ENCODE measurements at regions not wholly inside any gene's neighbourhood (a gene's known extent, or its start where the extent isn't known, plus 50 kb on each side); places are given as distances from the start of the nearest gene placed in this dataset.
"Not testable (repeated sequence)": the region's sequence is repeated elsewhere in the genome, so short reads cannot be mapped to it uniquely, and the experiment has no call there.

DNA sequence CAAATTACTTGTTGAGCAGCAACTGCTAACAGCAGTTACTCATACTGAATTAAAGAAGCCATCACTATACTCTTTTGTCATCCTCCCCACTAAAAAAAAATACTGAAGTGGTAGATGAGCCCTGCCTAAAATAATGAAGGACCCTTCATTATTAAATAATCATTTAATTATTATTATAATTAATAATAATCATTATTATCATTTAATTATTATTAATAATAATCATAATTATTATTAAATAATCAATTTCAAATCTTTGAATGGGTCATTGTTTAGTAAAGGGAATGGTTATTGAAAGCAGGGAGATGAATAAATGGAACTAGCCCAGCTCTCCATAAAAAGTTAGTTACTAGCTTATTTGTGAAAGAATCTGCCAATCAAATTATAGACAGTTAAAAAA is 396.4 kb downstream of the NFIB start:
- Histone ChIP-seq H3K27ac (ENCODE audit: low read length) (no peak overlapping the region), H3K4me3 (ENCODE audit: low read length) (no peak overlapping the region), H3K36me3 (ENCODE audit: control insufficient read depth, insufficient read depth, low read length) (no peaks in the 10 kb centered on the region), H3K27me3 (ENCODE audit: control insufficient read depth, insufficient read depth, low read length) (no peaks in the 10 kb centered on the region), H3K4me1 (ENCODE audit: control insufficient read depth, insufficient read depth, low read length) (no peaks in the 10 kb centered on the region), H3K9me3 (ENCODE audit: control insufficient read depth, insufficient read depth, low read length) (no peaks in the 10 kb centered on the region)
- Mint-ChIP-seq H3K36me3 (no peaks in the 10 kb centered on the region), H3K27ac (no peak overlapping the region), H3K4me3 (no peak overlapping the region), H3K9me3 (peaks cover 2 to 12% of the 10 kb centered on the region in 2 donors), H3K4me1 (no peaks in the 10 kb centered on the region), H3K27me3 (ENCODE audit: low read depth in 2 of 2) (no peaks in the 10 kb centered on the region)
- ATAC-seq (no peak), DNase-seq (no peak)
- TF ChIP-seq CTCF (IDR thresholded peaks at IDR 0.05), result no peak
- intact Hi-C loops (cut with micrococcal nuclease), result no loop called here

GRCh38 chr9:13915591-13916301 is 398.2 kb downstream of the NFIB start:
- DNase-seq (no peak), ATAC-seq (no peak)
- H3K27ac Mint-ChIP-seq, result no peak overlapping the region
- Histone ChIP-seq H3K36me3 (ENCODE audit: control insufficient read depth, insufficient read depth, low read length) (no peaks in the 10 kb centered on the region), H3K4me3 (ENCODE audit: low read length) (no peak overlapping the region), H3K4me1 (ENCODE audit: control insufficient read depth, insufficient read depth, low read length) (no peaks in the 10 kb centered on the region), H3K27me3 (ENCODE audit: control insufficient read depth, insufficient read depth, low read length) (no peaks in the 10 kb centered on the region), H3K27ac (ENCODE audit: low read length) (no peak overlapping the region), H3K9me3 (ENCODE audit: control insufficient read depth, insufficient read depth, low read length) (no peaks in the 10 kb centered on the region)
- no peak for TF ChIP-seq CTCF (IDR thresholded peaks at IDR 0.05)
- no peaks in the 10 kb centered on the region for H3K36me3 Mint-ChIP-seq
- no peaks in the 10 kb centered on the region for H3K4me1 Mint-ChIP-seq
- intact Hi-C loops (cut with micrococcal nuclease), result no loop called here
- H3K4me3 Mint-ChIP-seq, result no peak overlapping the region
- H3K9me3 Mint-ChIP-seq, result peaks cover 6 to 12% of the 10 kb centered on the region in 2 donors
- no peaks in the 10 kb centered on the region for H3K27me3 Mint-ChIP-seq (ENCODE audit: low read depth in 2 of 2)
- 86% methylated on average over 4 of the region's 4 CpGs for WGBS (ENCODE audit: insufficient coverage)

GRCh38 chr9:13915131-13915530 is 398.8 kb downstream of the NFIB start:
- Histone ChIP-seq H3K4me3 (ENCODE audit: low read length) (no peak overlapping the region), H3K27me3 (ENCODE audit: control insufficient read depth, insufficient read depth, low read length) (no peaks in the 10 kb centered on the region), H3K4me1 (ENCODE audit: control insufficient read depth, insufficient read depth, low read length) (no peaks in the 10 kb centered on the region), H3K9me3 (ENCODE audit: control insufficient read depth, insufficient read depth, low read length) (no peaks in the 10 kb centered on the region), H3K36me3 (ENCODE audit: control insufficient read depth, insufficient read depth, low read length) (no peaks in the 10 kb centered on the region), H3K27ac (ENCODE audit: low read length) (no peak overlapping the region)
- Mint-ChIP-seq H3K27ac (no peak overlapping the region), H3K4me3 (no peak overlapping the region), H3K9me3 (peaks cover 9 to 10% of the 10 kb centered on the region in 2 donors), H3K27me3 (ENCODE audit: low read depth in 2 of 2) (no peaks in the 10 kb centered on the region), H3K4me1 (no peaks in the 10 kb centered on the region), H3K36me3 (no peaks in the 10 kb centered on the region)
- WGBS (ENCODE audit: insufficient coverage), result 89% methylated on average over 1 of the region's 1 CpG
- TF ChIP-seq CTCF (IDR thresholded peaks at IDR 0.05), result no peak
- DNase-seq (no peak), ATAC-seq (no peak)
- intact Hi-C loops (cut with micrococcal nuclease), result no loop called here

DNA sequence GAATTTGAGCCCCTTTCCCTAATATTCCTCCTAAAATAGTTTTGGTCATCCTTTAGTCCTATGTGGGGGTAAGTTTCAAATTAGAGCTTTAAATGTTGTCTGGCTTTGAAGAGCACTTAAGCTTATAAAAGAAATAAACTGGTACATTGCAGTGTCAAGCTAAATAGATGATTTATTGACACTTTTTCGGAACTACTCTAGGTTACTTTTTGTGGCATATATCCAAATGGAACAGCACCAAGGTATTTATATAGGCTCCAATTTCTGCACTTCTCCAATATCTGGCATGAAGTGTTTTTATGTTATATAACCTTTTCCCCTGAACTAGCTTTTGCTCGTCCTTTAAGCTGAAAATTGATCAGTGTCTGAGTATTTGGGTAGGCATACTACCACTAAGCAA is 402.5 kb downstream of the NFIB start:
- H3K4me3 Mint-ChIP-seq, result no peak overlapping the region
- ATAC-seq (no peak), DNase-seq (no peak)
- H3K36me3 Mint-ChIP-seq, result no peaks in the 10 kb centered on the region
- H3K36me3 ChIP-seq (ENCODE audit: control insufficient read depth, insufficient read depth, low read length), result no peaks in the 10 kb centered on the region
- intact Hi-C loops (cut with micrococcal nuclease), result no loop called here
- H3K27me3 ChIP-seq (ENCODE audit: control insufficient read depth, insufficient read depth, low read length), result no peaks in the 10 kb centered on the region
- no peak overlapping the region for H3K27ac Mint-ChIP-seq
- no peaks in the 10 kb centered on the region for H3K4me1 ChIP-seq (ENCODE audit: control insufficient read depth, insufficient read depth, low read length)
- H3K4me1 Mint-ChIP-seq, result no peaks in the 10 kb centered on the region
- no peak for TF ChIP-seq CTCF (IDR thresholded peaks at IDR 0.05)
- H3K9me3 ChIP-seq (ENCODE audit: control insufficient read depth, insufficient read depth, low read length), result no peaks in the 10 kb centered on the region
- no peaks in the 10 kb centered on the region for H3K27me3 Mint-ChIP-seq (ENCODE audit: low read depth in 2 of 2)
- 70% methylated on average over 1 of the region's 2 CpGs for WGBS (ENCODE audit: insufficient coverage)
- H3K4me3 ChIP-seq (ENCODE audit: low read length), result no peak overlapping the region
- H3K9me3 Mint-ChIP-seq, result peaks cover 8 to 11% of the 10 kb centered on the region in 2 donors
- H3K27ac ChIP-seq (ENCODE audit: low read length), result no peak overlapping the region

- H3K36me3 ChIP-seq (ENCODE audit: control insufficient read depth, insufficient read depth, low read length); H3K4me3 ChIP-seq (ENCODE audit: low read length); H3K4me1 Mint-ChIP-seq; H3K9me3 ChIP-seq (ENCODE audit: control insufficient read depth, insufficient read depth, low read length); intact Hi-C loops (cut with micrococcal nuclease); ATAC-seq; H3K4me3 Mint-ChIP-seq; H3K36me3 Mint-ChIP-seq; H3K4me1 ChIP-seq (ENCODE audit: control insufficient read depth, insufficient read depth, low read length); H3K27ac ChIP-seq (ENCODE audit: low read length); H3K27me3 Mint-ChIP-seq (ENCODE audit: low read depth in 2 of 2); H3K27ac Mint-ChIP-seq; DNase-seq; H3K27me3 ChIP-seq (ENCODE audit: control insufficient read depth, insufficient read depth, low read length): not testable (repeated sequence)
- H3K9me3 Mint-ChIP-seq, result peaks cover 5 to 15% of the 10 kb centered on the region in 2 donors
- 69% methylated on average over 2 of the region's 3 CpGs for WGBS (ENCODE audit: insufficient coverage)
Measured at GRCh38 chr9:13907842-13908241, 406.1 kb downstream of the NFIB start.

Measured in natural killer cell (primary cell).